GM12892 (cell line): ENCODE measurements at regions not wholly inside any gene's neighbourhood (a gene's known extent, or its start where the extent isn't known, plus 50 kb on each side); places are given as distances from the start of the nearest gene placed in this dataset.

Experiments used
- POLR2AphosphoS5 ChIP-seq: IDR thresholded peaks from 2 replicates; pipeline ENCODE4 v1.6.1; 2011; ENCODE audit warnings: low read depth, low read length, control low read depth
- TAF1 ChIP-seq: IDR thresholded peaks from 2 replicates; pipeline ENCODE4 v1.6.1; 2011; ENCODE audit warnings: low read depth, mild to moderate bottlenecking, control low read depth, low read length, borderline replicate concordance

- TF ChIP-seq POLR2AphosphoS5: no peak
- TF ChIP-seq TAF1: no peak
Observed at GRCh38 chr3:176820764-176821163, 376.5 kb downstream of the TBL1XR1 start.
